ENCODE measurements at regions not wholly inside any gene's neighbourhood (a gene's known extent, or its start where the extent isn't known, plus 50 kb on each side); places are given as distances from the start of the nearest gene placed in this dataset.

- TF ChIP-seq TOX (CRISPR knock-in tag; IDR thresholded peaks at IDR 0.05; ENCODE audit: borderline replicate concordance) = no peak
- no peak for TF ChIP-seq SNAI2 (CRISPR knock-in tag; IDR thresholded peaks at IDR 0.05)
- no peak for TF ChIP-seq RARB (CRISPR knock-in tag; IDR thresholded peaks at IDR 0.05)
- no peak for TF ChIP-seq ZFP30 (CRISPR knock-in tag; IDR thresholded peaks at IDR 0.05)
Observed at GRCh38 chr6:163820745-163821458, 406.4 kb downstream of the QKI start.

All from SK-N-SH treated with all-trans-retinoic acid at 6 μM for 48 hours (cell line).